ENCODE measurements at regions not wholly inside any gene's neighbourhood (a gene's known extent, or its start where the extent isn't known, plus 50 kb on each side); places are given as distances from the start of the nearest gene placed in this dataset.
"Not testable (repeated sequence)": the region's sequence is repeated elsewhere in the genome, so short reads cannot be mapped to it uniquely, and the experiment has no call there.

DNA sequence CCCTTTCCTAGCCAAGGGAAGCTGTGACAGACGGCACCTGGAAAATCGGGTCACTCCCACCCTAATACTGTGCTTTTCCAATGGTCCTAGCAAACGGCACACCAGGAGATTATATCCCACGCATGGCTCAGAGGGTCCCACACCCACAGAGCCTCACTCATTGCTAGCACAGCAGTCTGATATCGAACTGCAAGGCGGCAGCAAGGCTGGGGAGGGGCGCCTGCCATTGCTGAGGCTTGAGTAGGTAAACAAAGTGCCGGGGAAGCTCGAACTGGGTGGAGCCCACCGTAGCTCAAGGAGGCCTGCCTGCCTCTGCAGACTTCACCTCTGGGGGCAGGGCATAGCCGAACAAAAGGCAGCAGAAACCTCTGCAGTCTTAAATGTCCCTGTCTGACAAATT, 91.4 kb upstream of the HMGXB4 start:
- not testable (repeated sequence) for TF ChIP-seq POLR2A (IDR thresholded peaks at IDR 0.05; ENCODE audit: low read depth, low read length); FOS (IDR thresholded peaks at IDR 0.05; ENCODE audit: borderline replicate concordance, insufficient read depth, low read length); EZH2 (IDR thresholded peaks at IDR 0.05; ENCODE audit: borderline replicate concordance, low read depth, low read length, severe bottlenecking)
- TF ChIP-seq, protein P1, sequence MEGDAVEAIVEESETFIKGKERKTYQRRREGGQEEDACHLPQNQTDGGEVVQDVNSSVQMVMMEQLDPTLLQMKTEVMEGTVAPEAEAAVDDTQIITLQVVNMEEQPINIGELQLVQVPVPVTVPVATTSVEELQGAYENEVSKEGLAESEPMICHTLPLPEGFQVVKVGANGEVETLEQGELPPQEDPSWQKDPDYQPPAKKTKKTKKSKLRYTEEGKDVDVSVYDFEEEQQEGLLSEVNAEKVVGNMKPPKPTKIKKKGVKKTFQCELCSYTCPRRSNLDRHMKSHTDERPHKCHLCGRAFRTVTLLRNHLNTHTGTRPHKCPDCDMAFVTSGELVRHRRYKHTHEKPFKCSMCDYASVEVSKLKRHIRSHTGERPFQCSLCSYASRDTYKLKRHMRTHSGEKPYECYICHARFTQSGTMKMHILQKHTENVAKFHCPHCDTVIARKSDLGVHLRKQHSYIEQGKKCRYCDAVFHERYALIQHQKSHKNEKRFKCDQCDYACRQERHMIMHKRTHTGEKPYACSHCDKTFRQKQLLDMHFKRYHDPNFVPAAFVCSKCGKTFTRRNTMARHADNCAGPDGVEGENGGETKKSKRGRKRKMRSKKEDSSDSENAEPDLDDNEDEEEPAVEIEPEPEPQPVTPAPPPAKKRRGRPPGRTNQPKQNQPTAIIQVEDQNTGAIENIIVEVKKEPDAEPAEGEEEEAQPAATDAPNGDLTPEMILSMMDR (IDR thresholded peaks at IDR 0.05; ENCODE audit: extremely low read depth in 1 of 2, insufficient read depth in 1 of 2, low read depth in 1 of 2, low read length in 2 of 2), result not testable (repeated sequence)
